K562 (cell line): ENCODE measurements at regions not wholly inside any gene's neighbourhood (a gene's known extent, or its start where the extent isn't known, plus 50 kb on each side); places are given as distances from the start of the nearest gene placed in this dataset.

ENCODE experiments used
- CXXC5 ChIP-seq: fragments of 250-450 bp; sonication (Bioruptor Pico); IDR thresholded peaks from 2 replicates; pipeline ENCODE4 v1.8.0; 2022; ENCODE audit warnings: inconsistent platforms, mild to moderate bottlenecking, moderate library complexity
- ELF1 ChIP-seq: fragments of 200-800 bp; sonication (Bioruptor generic); IDR thresholded peaks from 2 replicates; pipeline ENCODE4 v1.6.1; 2016; ENCODE audit warnings: missing genetic modification characterization, missing compliant biosample characterization
- IRF1 ChIP-seq: sonication (generic); formaldehyde crosslinking; IDR thresholded peaks from 2 replicates; pipeline ENCODE4 v1.8.0; 2022; ENCODE audit warnings: missing genetic modification reagents, mild to moderate bottlenecking, borderline replicate concordance
- NRF1 ChIP-seq, 2 experiments: fragments of 450-650 bp; IDR thresholded peaks in 1 of 2; conservative IDR thresholded peaks in 1 of 2; 2 replicates each; pipeline ENCODE4 v1.6.1; 2014; ENCODE audit warnings: mild to moderate bottlenecking in 2 of 2
- VEZF1 ChIP-seq: fragments of 200-800 bp; sonication (Bioruptor generic); IDR thresholded peaks from 2 replicates; pipeline ENCODE4 v1.6.1; 2017; ENCODE audit warnings: missing genetic modification characterization, missing compliant biosample characterization
- ZBTB40 ChIP-seq, 2 experiments: fragments of 450-650 bp in 1 of 2; sonication (generic) in 1 of 2; formaldehyde crosslinking in 1 of 2; IDR thresholded peaks; 2 replicates each; pipeline versions ENCODE4 v1.7.1 to v1.9.0; 2016 to 2022; ENCODE audit warnings: inconsistent platforms in 1 of 2, mild to moderate bottlenecking in 1 of 2, missing genetic modification reagents in 1 of 2
- ZBTB9 ChIP-seq: fragments of 450-650 bp; formaldehyde crosslinking; IDR thresholded peaks from 2 replicates; pipeline ENCODE4 v1.4.0; 2020; ENCODE audit warnings: mild to moderate bottlenecking, moderate library complexity

- TF ChIP-seq ZBTB40 (IDR thresholded peaks at IDR 0.05) (no peak), ZBTB40 (CRISPR knock-in tag; IDR thresholded peaks at IDR 0.05) (no peak), NRF1 (conservative IDR thresholded peaks at IDR 0.05 in 1 of 2, IDR thresholded peaks at IDR 0.05 in 1 of 2) (no peak), ZBTB9 (CRISPR knock-in tag) (no peak), VEZF1 (no peak), ELF1 (tag) (no peak), CXXC5 (no peak), IRF1 (no peak)
These were observed 458.8 kb downstream of the SETBP1 start (continued) for GRCh38 chr18:45139478-45139877.
